Brain pericyte (primary cell): ENCODE measurements at regions not wholly inside any gene's neighbourhood (a gene's known extent, or its start where the extent isn't known, plus 50 kb on each side); places are given as distances from the start of the nearest gene placed in this dataset.
"Not testable (repeated sequence)": the region's sequence is repeated elsewhere in the genome, so short reads cannot be mapped to it uniquely, and the experiment has no call there.

Experiments used
- DNase-seq: peaks from one replicate; pipeline ENCODE4 v3.0.0-alpha.2; 2012; ENCODE audit warnings: low read depth, low spot score

- DNase-seq = no peak
These were observed 311.9 kb upstream of the ACO1 start for GRCh38 chr9:32072570-32072969.

DNA sequence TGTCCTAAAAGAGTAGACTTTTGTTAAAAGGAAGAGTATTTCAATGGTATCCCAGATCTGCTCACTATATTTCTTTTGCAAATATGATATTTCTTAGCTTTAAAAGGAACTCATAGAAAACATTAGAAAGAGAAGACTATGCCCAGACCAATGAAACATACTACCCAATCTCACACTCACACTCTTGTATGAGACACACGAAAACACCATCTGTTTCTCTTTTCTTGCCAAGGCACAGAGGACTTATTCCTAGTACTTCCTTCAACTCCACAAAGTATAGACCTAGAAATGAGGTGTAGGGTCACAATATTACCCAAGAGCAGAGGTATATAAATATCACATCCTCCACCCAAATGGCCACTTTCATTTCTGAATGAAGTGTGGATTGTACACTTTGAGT lies 292.4 kb upstream of the ACO1 start:
- no peak for DNase-seq

DNA sequence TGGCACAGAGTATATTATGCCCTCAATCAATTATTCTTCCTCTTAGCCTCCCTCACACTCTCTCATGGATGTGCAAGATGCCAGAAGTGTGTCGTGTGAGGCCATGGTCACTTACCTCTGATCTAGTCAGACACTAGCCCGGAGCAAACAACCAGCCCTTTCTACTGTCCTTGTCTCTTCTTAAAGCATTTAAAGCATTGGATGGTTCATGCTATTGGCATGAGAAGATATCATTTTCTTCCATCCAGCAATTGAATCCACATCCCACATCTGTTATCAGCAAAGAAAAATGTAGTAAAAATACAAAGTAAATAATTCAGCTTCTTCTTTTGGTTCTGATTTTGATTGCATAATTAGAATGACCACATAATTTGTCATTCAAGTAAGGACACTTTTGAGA lies 267.2 kb upstream of the ACO1 start:
- no peak for DNase-seq

GRCh38 chr9:32128546-32128945 lies 255.9 kb upstream of the ACO1 start:
- DNase-seq = no peak

- DNase-seq = not testable (repeated sequence)
These were observed 253.7 kb upstream of the ACO1 start for GRCh38 chr9:32130709-32131108.

GRCh38 chr9:32136700-32137339 lies 247.6 kb upstream of the ACO1 start:
- DNase-seq = no peak

- DNase-seq = no peak
These were observed 242.4 kb upstream of the ACO1 start for GRCh38 chr9:32142074-32142473.

DNA sequence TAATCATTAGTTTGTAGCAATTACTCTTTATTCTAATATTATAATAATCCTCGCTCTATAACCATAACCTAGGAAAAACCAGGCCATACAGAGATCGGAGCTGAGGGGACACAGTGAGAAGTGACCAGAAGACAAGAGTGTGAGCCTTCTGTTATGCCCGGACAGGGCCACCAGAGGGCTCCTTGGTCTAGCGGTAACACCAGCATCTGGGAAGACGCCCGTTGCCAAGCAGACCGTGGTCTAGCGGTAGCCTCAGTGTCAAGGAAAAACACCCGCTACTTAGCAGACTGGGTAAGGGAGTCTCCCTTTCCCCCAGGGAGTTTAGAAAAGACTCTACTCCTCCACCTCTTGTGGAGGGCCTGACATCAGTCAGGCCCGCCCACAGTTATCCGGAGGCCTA lies 235.9 kb upstream of the ACO1 start:
- not testable (repeated sequence) for DNase-seq

- DNase-seq = no peak
These were observed 223.2 kb upstream of the ACO1 start for GRCh38 chr9:32161209-32161608.

DNA sequence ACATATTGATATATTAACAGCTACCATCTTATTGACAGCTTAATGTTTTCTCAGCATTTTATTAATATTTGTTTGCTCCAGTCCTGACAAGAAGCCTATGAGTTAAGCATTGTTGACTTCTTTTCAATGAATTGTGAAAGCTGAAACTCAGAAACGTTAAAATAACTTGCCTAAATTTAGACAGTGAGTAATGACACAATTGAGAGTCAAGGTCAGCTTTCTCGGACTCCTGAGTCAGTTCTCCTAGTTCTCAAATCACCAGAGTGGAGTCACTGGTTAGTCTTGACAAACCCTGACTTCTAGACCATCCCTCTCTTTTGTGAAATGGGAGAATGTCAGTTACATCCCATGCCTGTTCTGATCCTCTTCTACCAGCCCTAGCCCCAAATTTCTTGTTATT lies 222.7 kb upstream of the ACO1 start:
- no peak for DNase-seq

GRCh38 chr9:32166316-32166715 lies 218.1 kb upstream of the ACO1 start:
- not testable (repeated sequence) for DNase-seq

DNA sequence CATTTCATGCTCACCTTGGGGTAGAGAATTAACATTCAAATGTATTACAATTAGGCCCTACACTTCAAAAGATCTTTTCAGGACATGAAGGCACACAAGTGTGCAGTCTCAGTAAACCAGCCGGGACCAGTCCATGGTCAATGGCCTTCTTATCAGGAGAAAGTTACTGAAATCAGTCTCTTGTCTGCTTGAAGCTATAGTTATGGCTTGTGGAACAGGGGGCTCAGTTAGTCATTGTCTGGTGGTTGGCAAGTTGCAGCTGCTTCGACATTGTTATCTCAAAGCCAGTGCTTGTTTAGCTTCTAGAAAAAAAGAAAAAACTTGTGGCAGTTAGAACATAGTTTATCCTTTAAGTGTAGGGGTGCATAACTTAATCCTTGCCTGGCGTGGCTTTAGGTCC lies 213.1 kb upstream of the ACO1 start:
- DNase-seq = no peak

GRCh38 chr9:32172256-32172655 lies 212.2 kb upstream of the ACO1 start:
- no peak for DNase-seq

GRCh38 chr9:32177396-32177795 lies 207.0 kb upstream of the ACO1 start:
- DNase-seq = no peak

- DNase-seq = no peak
These were observed 203.8 kb upstream of the ACO1 start for GRCh38 chr9:32180597-32180996.

- DNase-seq = no peak
These were observed 184.2 kb upstream of the ACO1 start for GRCh38 chr9:32200241-32200640.

DNA sequence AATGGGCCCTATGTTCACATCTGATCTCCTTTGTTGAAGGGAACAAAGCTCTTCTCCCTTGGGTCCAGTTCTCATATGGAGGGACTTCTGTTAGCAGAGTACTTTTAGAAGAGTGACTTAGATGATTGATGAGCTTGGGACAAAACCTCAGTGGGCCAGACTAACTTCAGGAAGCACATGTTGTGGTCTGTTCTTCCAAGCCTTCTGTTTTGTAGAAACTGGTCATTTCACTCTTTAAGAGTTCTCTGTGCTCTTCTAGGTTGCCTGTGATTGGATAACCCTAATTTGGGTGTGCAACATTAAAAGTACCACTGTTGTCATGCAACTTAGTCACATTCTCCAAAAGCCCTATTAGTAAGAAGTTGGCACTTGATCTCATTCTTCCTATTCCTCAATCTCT lies 183.5 kb upstream of the ACO1 start:
- no peak for DNase-seq

DNA sequence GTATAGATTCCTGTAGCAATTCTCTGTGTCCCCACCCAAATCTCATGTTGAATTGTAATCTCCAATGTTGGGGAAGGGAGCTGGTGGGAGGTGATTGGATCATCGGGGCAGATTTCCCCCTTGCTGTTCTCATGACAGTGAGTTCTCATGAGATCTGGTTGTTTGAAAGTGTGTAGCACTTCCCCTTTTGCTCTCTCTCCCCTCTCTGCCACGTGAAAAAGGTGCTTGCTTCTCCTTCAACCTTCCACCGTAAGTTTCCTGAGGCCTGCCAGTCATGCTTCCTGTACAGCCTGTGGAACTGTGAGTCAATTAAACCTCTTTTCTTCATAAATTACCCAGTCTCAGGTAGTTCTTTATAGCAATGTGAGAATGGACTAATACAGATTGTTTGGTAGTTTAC lies 175.3 kb upstream of the ACO1 start:
- not testable (repeated sequence) for DNase-seq

- no peak for DNase-seq
These were observed 166.2 kb upstream of the ACO1 start for GRCh38 chr9:32218100-32218767.

DNA sequence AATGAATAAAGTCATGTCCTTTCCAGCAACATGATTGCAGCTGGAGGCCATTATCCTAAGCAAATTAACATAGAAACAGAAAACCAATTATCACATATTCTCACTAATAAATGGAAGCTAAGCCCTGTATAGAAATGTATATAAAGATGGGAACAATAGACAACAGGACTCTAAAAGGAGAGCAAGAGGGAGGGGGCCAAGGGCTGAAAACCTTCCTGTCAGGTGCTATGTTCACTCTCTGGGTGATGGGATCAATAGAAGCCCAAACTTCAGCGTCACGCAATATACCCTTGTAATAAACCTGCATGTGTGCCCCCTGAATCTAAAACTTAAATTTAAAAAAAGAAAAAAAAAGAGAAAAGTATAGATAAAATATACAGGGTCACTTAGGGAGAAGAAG lies 163.7 kb upstream of the ACO1 start:
- no peak for DNase-seq

DNA sequence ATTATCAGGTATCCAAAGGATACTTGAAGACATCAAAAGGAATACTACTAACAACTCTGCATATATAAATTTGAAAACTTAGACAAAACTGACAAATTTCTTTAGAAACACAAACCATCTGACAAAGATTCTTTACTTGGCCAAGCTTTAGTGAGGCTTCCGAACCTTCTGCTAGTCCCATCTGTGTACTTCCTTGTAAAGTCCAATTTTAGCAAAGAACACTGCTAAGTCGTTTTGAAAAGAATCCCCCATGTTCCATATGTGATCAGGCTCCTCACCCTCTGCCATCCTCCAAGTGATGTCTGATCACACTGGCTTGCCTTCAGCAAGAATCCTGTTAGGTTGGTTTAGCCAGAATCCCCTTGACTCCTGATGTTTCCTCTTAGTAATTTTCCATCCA lies 150.0 kb upstream of the ACO1 start:
- DNase-seq = no peak

GRCh38 chr9:32247168-32247567 lies 137.3 kb upstream of the ACO1 start:
- DNase-seq = no peak

GRCh38 chr9:32248189-32248712 lies 136.2 kb upstream of the ACO1 start:
- no peak for DNase-seq
